ENCODE measurements at regions not wholly inside any gene's neighbourhood (a gene's known extent, or its start where the extent isn't known, plus 50 kb on each side); places are given as distances from the start of the nearest gene placed in this dataset.

- TF ChIP-seq NANOG (IDR thresholded peaks at IDR 0.05; ENCODE audit: insufficient read depth, low read depth, low read length, poor library complexity, severe bottlenecking) = no peak
- TF ChIP-seq EZH2 (IDR thresholded peaks at IDR 0.05; ENCODE audit: low read depth, low read length, severe bottlenecking) = no peak
- no peak for TF ChIP-seq BRCA1 (IDR thresholded peaks at IDR 0.05; ENCODE audit: low read depth, low read length)
- no peak for TF ChIP-seq ATF3 (IDR thresholded peaks at IDR 0.05; ENCODE audit: insufficient read depth, low read depth, low read length)
- no peak for TF ChIP-seq TEAD4 (IDR thresholded peaks at IDR 0.05; ENCODE audit: low read depth, low read length)
- no peak for TF ChIP-seq JUND (IDR thresholded peaks at IDR 0.05; ENCODE audit: low read length)
- no peak for TF ChIP-seq CHD7 (IDR thresholded peaks at IDR 0.05; ENCODE audit: insufficient replicate concordance, low read length)
Observed at GRCh38 chr17:77534137-77534536, 393.4 kb downstream of the SEC14L1 start (continued).
